ENCODE measurements at regions not wholly inside any gene's neighbourhood (a gene's known extent, or its start where the extent isn't known, plus 50 kb on each side); places are given as distances from the start of the nearest gene placed in this dataset.

DNA sequence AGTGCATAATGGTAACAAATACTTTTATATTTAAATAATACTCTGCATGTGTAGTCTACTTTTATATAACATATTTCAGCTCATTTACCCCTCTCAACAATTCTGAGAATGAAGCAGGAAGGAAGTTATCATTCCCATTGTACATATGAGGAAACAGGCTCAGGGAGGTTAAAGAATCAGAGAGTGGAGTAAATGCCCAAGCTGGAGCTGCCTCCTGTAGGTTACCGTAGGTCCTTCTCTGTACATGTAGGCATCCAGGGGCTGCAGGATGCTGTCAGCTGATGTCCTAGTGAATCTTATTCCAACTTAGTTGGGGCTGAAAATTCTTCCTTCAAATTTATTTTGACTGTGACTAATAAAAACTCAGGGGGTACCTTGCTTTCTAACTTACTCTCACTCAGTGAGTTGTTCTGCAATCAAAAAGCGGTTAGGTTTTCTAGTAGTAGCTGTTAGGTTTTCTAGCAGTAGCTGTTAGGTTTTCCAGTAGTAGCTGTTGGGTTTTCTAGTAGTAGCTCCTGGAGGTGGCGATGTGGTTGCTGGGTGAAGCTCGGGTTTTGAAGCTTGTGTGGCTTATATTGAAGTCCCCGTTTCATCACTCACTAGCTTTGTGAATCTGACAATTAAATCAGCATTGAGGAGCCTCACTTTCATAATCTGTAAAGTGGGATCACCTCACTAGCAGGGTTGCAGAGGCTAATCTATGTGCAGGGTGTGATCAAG is 357.0 kb downstream of the NR2F2 start:
- DNase-seq: no peak

- no peak for DNase-seq
Measured at GRCh38 chr15:96690733-96691132, 360.2 kb downstream of the NR2F2 start.

DNA sequence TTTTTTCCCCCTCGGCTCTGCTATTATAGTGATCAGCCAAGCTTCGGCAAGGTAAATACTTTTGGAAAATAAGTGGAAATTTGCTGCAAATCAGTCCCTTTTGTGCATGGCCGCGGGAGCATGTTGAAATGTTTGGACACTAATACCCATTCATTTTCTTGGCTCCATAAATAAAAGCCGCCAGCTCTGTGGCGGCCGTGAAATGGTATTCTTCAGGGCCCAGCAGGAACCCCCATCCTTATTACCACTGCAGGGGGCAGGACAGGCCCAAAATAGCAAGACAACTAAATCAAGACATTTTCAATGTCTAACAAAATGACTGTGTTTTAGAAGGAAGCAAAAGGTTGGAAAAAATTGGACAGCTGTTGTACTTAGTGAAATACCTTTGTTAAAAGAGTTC is 362.3 kb downstream of the NR2F2 start:
- no peak for DNase-seq

- no peak for DNase-seq
Measured at GRCh38 chr15:96693515-96693914, 363.0 kb downstream of the NR2F2 start.

- DNase-seq: no peak
Measured at GRCh38 chr15:96693990-96694517, 363.6 kb downstream of the NR2F2 start.

DNA sequence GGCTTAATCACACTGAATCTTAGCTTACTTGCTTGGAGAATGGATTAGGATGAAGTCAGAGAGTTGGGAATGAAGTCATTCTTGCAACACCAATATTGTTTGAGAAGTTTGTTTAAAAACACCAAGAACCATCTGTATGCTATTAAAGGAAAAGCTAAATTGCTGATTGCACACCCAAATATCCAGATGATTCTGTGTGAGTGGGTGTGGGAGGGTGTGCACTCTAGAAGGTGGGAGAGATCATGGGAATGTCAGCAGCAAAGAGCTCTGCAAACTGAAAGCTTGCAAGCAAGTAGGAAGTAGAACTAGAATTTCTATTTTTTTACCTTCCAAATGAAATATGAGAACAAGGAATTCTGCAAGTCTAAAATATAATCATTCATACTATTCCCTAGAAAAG is 364.9 kb downstream of the NR2F2 start:
- no peak for DNase-seq

DNA sequence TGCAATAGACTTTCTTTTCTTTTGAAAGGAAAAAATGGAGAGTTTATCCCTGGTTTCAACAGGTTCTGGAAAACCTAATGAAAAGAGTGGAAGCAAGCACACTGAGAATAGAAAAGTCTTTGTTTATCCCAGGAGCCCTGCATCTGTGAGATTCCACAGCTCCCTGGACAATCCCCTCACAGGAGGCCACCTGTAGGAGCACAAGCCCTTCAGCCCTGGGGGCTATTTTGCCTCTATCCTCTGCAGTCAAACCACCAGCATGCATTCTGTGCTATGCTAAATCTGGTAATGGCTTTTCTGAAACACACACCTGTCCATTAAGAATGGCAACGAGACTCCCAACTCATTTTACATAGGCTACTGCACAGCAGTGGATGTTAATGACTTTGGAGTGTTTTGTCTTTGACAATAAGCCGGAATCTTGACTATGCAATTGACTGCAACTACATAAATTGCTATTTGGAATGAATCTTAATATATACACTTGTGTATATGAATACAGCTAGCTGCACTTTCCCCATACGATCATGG is 369.4 kb downstream of the NR2F2 start:
- DNase-seq: no peak

DNA sequence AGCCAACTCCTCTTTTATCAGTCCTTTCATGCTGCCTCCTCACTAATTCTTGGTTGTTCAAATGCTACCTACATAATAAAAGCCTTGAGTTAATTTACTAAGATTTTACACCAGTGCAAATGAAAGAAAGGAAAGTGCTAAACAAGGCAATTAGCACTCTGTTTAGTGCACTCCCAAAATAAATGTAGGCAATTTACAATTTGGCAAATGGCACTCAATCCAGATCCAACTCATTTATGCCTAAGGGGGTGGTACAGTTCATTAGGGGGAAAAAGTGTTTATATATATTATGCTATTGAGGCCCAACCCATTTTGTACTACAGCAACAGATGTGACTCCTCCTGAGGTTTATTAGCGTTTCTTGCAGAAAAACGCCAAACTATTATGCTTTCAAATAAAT is 370.1 kb downstream of the NR2F2 start:
- DNase-seq: no peak

DNA sequence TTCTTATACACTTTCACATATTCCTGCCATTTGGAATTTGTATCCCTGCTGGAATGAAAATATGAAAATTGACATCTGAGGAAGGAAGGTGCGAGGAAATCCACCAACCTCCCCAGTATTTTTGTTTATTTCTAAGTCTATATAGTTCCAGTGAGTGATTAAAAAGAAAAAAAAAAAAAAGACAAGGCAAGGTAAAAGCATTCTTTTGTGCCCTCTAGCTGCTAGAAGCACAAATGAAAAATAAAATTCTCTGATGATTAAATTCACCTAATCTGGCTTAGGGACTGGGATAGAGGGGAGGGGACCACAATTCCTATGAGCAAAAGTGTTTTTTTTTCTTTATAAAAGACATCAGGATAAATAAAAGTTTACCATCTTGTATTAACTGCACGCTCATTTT is 370.9 kb downstream of the NR2F2 start:
- no peak for DNase-seq

GRCh38 chr15:96701877-96702276 is 371.4 kb downstream of the NR2F2 start:
- no peak for DNase-seq

- no peak for DNase-seq
Measured at GRCh38 chr15:96702589-96702988, 372.1 kb downstream of the NR2F2 start.

GRCh38 chr15:96703091-96703490 is 372.6 kb downstream of the NR2F2 start:
- DNase-seq: no peak

- DNase-seq: no peak
Measured at GRCh38 chr15:96703794-96704550, 373.5 kb downstream of the NR2F2 start.

DNA sequence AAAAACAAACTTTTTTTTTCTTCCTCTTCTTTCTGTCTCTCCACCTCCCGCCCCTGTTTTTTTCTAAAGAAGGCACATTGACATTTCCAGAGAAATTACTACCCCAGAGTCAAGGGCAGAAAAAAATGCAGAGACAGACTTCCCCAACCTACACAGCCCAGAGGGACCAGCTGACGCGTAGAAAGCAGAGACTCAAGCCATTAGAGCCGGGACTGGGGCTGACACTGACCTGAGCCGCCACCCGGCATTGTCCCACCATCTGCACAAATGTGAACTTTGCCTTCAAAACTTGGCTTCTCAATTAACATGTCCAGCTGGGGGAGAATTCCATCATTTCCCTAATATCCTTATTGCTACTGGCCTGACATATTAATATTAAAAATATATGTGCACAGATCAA is 385.6 kb downstream of the NR2F2 start:
- DNase-seq: no peak

DNA sequence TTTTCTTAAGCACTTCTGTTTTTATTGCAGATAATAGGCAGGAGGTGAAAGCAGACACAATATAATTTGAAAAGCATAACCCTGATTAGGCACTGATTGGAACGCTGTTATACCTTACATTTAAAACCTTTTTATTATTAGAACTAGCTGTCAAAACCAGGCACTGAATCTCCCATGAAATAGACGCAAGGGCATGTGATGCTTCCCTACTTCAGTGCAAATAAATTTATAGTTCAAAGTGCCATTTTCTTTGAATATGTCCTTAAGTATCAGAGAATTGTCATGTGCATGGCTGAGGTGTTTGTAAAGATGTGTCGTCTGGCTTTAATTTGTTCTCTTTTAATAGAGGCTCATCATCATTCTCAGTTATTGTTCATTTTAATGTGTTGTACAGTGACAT is 386.0 kb downstream of the NR2F2 start:
- DNase-seq: no peak

DNA sequence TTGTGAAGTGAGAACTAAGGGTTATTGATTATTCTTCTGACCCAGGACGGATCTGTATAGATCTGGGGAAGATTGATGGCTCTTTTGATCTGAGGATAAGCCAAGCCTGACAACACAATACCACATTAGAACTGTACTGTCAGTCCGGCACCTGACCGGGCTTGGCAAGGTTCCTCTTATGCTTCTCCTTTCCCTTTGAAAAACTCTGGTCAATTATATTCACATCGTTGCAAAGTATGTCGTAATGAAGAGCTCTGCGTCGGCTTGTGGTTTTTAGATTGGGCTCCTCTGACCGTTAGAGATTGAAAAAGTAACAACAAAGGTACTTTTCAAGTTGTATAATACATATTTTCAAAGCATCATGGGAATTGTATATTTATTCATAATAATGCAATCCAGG is 389.8 kb downstream of the NR2F2 start:
- no peak for DNase-seq

- no peak for DNase-seq
Measured at GRCh38 chr15:96720656-96721055, 390.2 kb downstream of the NR2F2 start.

- DNase-seq: no peak
Measured at GRCh38 chr15:96728591-96728990, 398.1 kb downstream of the NR2F2 start.

GRCh38 chr15:96732704-96733103 is 402.2 kb downstream of the NR2F2 start:
- DNase-seq: no peak

- no peak for DNase-seq
Measured at GRCh38 chr15:96733721-96734120, 403.2 kb downstream of the NR2F2 start.

DNA sequence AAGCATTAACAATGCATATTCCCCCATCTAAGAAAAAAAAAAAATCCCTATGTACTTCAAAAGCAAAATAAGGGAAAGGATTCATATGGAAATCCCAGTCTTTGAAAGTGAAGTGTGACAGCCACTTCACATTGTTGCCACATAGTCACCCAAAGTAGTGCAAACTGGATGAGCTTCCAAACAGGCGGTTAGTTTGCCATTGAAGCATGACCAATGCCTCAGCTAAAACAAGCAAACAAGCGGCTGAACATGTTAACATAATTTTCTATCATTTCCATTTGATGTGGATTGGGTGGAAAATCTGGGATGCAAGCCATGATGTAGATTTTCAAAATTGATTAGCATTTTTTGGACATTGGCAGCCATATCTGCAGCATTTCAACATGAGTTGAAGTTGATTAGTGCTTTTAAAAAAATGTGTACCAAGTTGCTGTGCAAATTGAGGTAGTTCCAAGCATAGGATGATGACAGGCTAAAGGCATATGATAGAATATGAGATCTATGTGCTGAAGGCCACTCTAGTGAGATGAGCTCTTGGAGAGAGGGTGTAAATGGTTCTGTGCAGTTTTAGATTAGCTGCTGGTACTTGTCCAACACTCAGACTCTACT is 405.2 kb downstream of the NR2F2 start:
- DNase-seq: no peak

DNA sequence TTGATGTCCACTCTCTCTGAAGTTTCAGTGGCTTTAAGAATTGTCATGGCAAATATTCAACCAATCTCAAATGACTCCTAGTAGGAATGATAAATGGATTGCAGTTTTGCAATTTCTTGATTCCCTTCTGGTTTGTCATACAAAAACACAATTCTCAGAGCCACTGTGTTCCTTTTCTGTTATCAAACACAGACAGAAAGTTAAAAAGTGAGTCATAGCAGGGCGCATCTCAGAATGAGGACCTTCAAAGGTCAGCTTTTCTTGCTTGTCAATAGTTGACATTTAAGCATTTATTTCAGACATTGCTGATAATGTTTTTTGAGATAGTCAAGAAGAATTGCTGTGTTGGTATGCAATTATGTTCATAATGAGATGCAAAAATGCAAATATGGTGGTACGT is 405.9 kb downstream of the NR2F2 start:
- DNase-seq: no peak

DNA sequence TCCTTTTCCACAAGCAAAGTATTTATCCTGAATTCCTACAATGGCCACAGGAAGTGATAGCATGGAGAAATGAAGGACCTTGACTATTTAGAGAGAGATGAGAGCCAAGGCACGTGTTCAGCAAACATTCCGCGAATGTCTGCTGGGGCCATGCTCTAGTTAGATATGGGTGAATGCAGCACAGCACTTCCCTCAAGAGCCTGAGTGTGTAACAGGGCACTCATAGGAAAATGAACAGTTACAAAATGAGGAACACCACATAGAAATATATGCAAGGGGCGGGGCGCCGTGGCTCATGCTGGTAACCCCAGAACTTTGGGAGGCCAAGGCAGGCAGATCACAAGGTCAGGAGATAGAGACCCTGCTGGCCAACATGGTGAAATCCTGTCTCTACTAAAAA is 406.9 kb downstream of the NR2F2 start:
- DNase-seq: no peak

DNA sequence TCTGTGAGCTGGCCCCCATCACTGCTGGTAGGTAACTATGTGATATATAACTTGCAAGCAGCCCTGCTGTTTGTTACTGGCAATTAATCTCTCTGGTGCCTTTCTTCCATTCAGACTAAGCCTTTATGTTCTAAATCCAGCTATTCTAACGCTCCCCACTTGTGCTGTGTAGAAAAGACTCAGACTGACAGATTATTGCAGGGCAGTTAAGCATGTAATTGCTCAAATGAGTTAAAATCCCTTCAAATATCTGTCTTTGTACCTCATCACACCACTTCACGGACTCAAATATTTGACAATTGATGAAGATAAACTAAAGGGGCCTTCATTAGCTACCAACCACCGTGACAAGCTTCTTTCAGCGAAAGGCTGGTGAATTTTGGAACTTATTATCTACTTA is 416.2 kb downstream of the NR2F2 start:
- DNase-seq: no peak
